GM21723 (cell line): ENCODE measurements at regions not wholly inside any gene's neighbourhood (a gene's known extent, or its start where the extent isn't known, plus 50 kb on each side); places are given as distances from the start of the nearest gene placed in this dataset.
"Not testable (repeated sequence)": the region's sequence is repeated elsewhere in the genome, so short reads cannot be mapped to it uniquely, and the experiment has no call there.

Experiments
- ATAC-seq: cut with Tn5 transposase; IDR thresholded peaks from one replicate; pipeline ENCODE4 v1.9.1; 2021; ENCODE audit warnings: mild to moderate bottlenecking, moderate library complexity; ENCODE audit not compliant: unreplicated experiment

- no peak for ATAC-seq
These were observed 491.0 kb upstream of the PIK3R1 start for GRCh38 chr5:67724412-67725135.

GRCh38 chr5:67723873-67724272, 491.7 kb upstream of the PIK3R1 start:
- no peak for ATAC-seq

- ATAC-seq = not testable (repeated sequence)
These were observed 493.0 kb upstream of the PIK3R1 start for GRCh38 chr5:67722582-67722981.

GRCh38 chr5:67720162-67720772, 495.3 kb upstream of the PIK3R1 start:
- no peak for ATAC-seq

- ATAC-seq = no peak
These were observed 505.4 kb upstream of the CD180 start for GRCh38 chr5:67702008-67702407.

GRCh38 chr5:67699560-67699959, 503.0 kb upstream of the CD180 start:
- ATAC-seq = no peak

GRCh38 chr5:67696446-67696845, 499.8 kb upstream of the CD180 start:
- no peak for ATAC-seq

- ATAC-seq = no peak
These were observed 498.8 kb upstream of the CD180 start for GRCh38 chr5:67695369-67695768.

GRCh38 chr5:67694810-67695191, 498.2 kb upstream of the CD180 start:
- ATAC-seq = no peak

GRCh38 chr5:67693956-67694809, 497.6 kb upstream of the CD180 start:
- ATAC-seq = no peak

GRCh38 chr5:67686746-67687145, 490.1 kb upstream of the CD180 start:
- ATAC-seq = no peak

- ATAC-seq = no peak
These were observed 485.1 kb upstream of the CD180 start for GRCh38 chr5:67681703-67682102.

- no peak for ATAC-seq
These were observed 483.5 kb upstream of the CD180 start for GRCh38 chr5:67680099-67680498.

GRCh38 chr5:67679184-67679841, 482.7 kb upstream of the CD180 start:
- no peak for ATAC-seq

GRCh38 chr5:67678594-67678993, 482.0 kb upstream of the CD180 start:
- no peak for ATAC-seq

- ATAC-seq = no peak
These were observed 480.9 kb upstream of the CD180 start for GRCh38 chr5:67677422-67677970.

- ATAC-seq = no peak
These were observed 480.3 kb upstream of the CD180 start for GRCh38 chr5:67676863-67677262.

GRCh38 chr5:67674159-67674655, 477.6 kb upstream of the CD180 start:
- ATAC-seq = no peak

- no peak for ATAC-seq
These were observed 477.0 kb upstream of the CD180 start for GRCh38 chr5:67673618-67674017.

- no peak for ATAC-seq
These were observed 476.6 kb upstream of the CD180 start for GRCh38 chr5:67673180-67673579.

- no peak for ATAC-seq
These were observed 476.0 kb upstream of the CD180 start for GRCh38 chr5:67672636-67673035.
